ENCODE measurements at regions not wholly inside any gene's neighbourhood (a gene's known extent, or its start where the extent isn't known, plus 50 kb on each side); places are given as distances from the start of the nearest gene placed in this dataset.

GRCh38 chrX:45758738-45759397 is 558.2 kb upstream of the DIPK2B start:
- no peak for DNase-seq (ENCODE audit: low read depth in 3 of 3, low spot score in 2 of 3)

- DNase-seq (ENCODE audit: low read depth in 3 of 3, low spot score in 2 of 3) = no peak
These were observed 557.6 kb upstream of the DIPK2B start for GRCh38 chrX:45758319-45758718.

GRCh38 chrX:45757272-45757671 is 556.6 kb upstream of the DIPK2B start:
- DNase-seq (ENCODE audit: low read depth in 3 of 3, low spot score in 2 of 3) = no peak

GRCh38 chrX:45756557-45756956 is 555.9 kb upstream of the DIPK2B start:
- DNase-seq (ENCODE audit: low read depth in 3 of 3, low spot score in 2 of 3) = no peak

GRCh38 chrX:45755703-45756102 is 555.0 kb upstream of the DIPK2B start:
- DNase-seq (ENCODE audit: low read depth in 3 of 3, low spot score in 2 of 3) = no peak

GRCh38 chrX:45751156-45751555 is 550.5 kb upstream of the DIPK2B start:
- DNase-seq (ENCODE audit: low read depth in 3 of 3, low spot score in 2 of 3) = no peak

- DNase-seq (ENCODE audit: low read depth in 3 of 3, low spot score in 2 of 3) = no peak
These were observed 550.0 kb upstream of the DIPK2B start for GRCh38 chrX:45750639-45751038.

GRCh38 chrX:45749375-45749774 is 548.7 kb upstream of the DIPK2B start:
- DNase-seq (ENCODE audit: low read depth in 3 of 3, low spot score in 2 of 3) = no peak

- DNase-seq (ENCODE audit: low read depth in 3 of 3, low spot score in 2 of 3) = no peak
These were observed 547.7 kb upstream of the DIPK2B start for GRCh38 chrX:45748369-45748774.

- no peak for DNase-seq (ENCODE audit: low read depth in 3 of 3, low spot score in 2 of 3)
These were observed 547.2 kb upstream of the DIPK2B start for GRCh38 chrX:45747905-45748304.

GRCh38 chrX:45745479-45745878 is 544.8 kb upstream of the DIPK2B start:
- no peak for DNase-seq (ENCODE audit: low read depth in 3 of 3, low spot score in 2 of 3)

- no peak for DNase-seq (ENCODE audit: low read depth in 3 of 3, low spot score in 2 of 3)
These were observed 543.4 kb upstream of the DIPK2B start for GRCh38 chrX:45743906-45744625.

GRCh38 chrX:45743081-45743533 is 542.4 kb upstream of the DIPK2B start:
- no peak for DNase-seq (ENCODE audit: low read depth in 3 of 3, low spot score in 2 of 3)

GRCh38 chrX:45740291-45740690 is 539.6 kb upstream of the DIPK2B start:
- no peak for DNase-seq (ENCODE audit: low read depth in 3 of 3, low spot score in 2 of 3)

- no peak for DNase-seq (ENCODE audit: low read depth in 3 of 3, low spot score in 2 of 3)
These were observed 534.9 kb upstream of the DIPK2B start for GRCh38 chrX:45735571-45735970.

- no peak for DNase-seq (ENCODE audit: low read depth in 3 of 3, low spot score in 2 of 3)
These were observed 530.8 kb upstream of the DIPK2B start for GRCh38 chrX:45731448-45731847.

GRCh38 chrX:45727761-45728160 is 527.1 kb upstream of the DIPK2B start:
- no peak for DNase-seq (ENCODE audit: low read depth in 3 of 3, low spot score in 2 of 3)

GRCh38 chrX:45722471-45722870 is 521.8 kb upstream of the DIPK2B start:
- no peak for DNase-seq (ENCODE audit: low read depth in 3 of 3, low spot score in 2 of 3)

GRCh38 chrX:45719751-45720501 is 519.2 kb upstream of the DIPK2B start:
- no peak for DNase-seq (ENCODE audit: low read depth in 3 of 3, low spot score in 2 of 3)

- DNase-seq (ENCODE audit: low read depth in 3 of 3, low spot score in 2 of 3) = no peak
These were observed 518.0 kb upstream of the DIPK2B start for GRCh38 chrX:45718676-45719075.

- no peak for DNase-seq (ENCODE audit: low read depth in 3 of 3, low spot score in 2 of 3)
These were observed 516.1 kb upstream of the DIPK2B start for GRCh38 chrX:45716750-45717149.

GRCh38 chrX:45715748-45716147 is 515.1 kb upstream of the DIPK2B start:
- DNase-seq (ENCODE audit: low read depth in 3 of 3, low spot score in 2 of 3) = no peak

Measured in right renal cortex interstitium (tissue), 3 donors.